IMR-90 (cell line): ENCODE measurements at regions not wholly inside any gene's neighbourhood (a gene's known extent, or its start where the extent isn't known, plus 50 kb on each side); places are given as distances from the start of the nearest gene placed in this dataset.
"Not testable (repeated sequence)": the region's sequence is repeated elsewhere in the genome, so short reads cannot be mapped to it uniquely, and the experiment has no call there.

Experiments
- ATAC-seq: fragments of 200-7000 bp; cut with Tn5 transposase; 2 replicates; pipeline ENCODE4 v1.9.1; 2020; ENCODE audit warnings: low read depth, mild to moderate bottlenecking, moderate library complexity
- BruUV-seq: library from RNA; stranded (reverse); fragments of 400-500 nt; replicated peaks from 2 replicates; lab custom pipeline; 2021; lab: Mats Ljungman, UMichigan
- CTCF ChIA-PET: fragments of 300-600 bp; formaldehyde crosslinking; extraction: SDS; loops from one replicate; lab custom pipeline; 2021; ENCODE audit warnings: antibody characterized with exemption; lab: Yijun Ruan, JAX
- POLR2A ChIA-PET: fragments of 300-600 bp; sonication (Branson Sonifier 250); formaldehyde crosslinking; loops from one replicate; lab custom pipeline; 2022; ENCODE audit warnings: antibody characterized with exemption; ENCODE audit not compliant: unreplicated experiment; lab: Charles Lee
- DNase-seq: peaks from one replicate; pipeline ENCODE4 v3.0.0; 2013
- H2AFZ ChIP-seq: replicated peaks from 2 replicates; pipeline ENCODE3; 2013; ENCODE audit warnings: low read length, mild to moderate bottlenecking; ENCODE audit not compliant: poor library complexity
- H2AK5ac ChIP-seq: 2 replicates; pipeline ENCODE4 v1.6.1; 2013; ENCODE audit warnings: low read depth, low read length, inconsistent platforms
- H2AK9ac ChIP-seq: replicated peaks from 2 replicates; pipeline ENCODE3; 2013; ENCODE audit warnings: mild to moderate bottlenecking, low read depth, low read length, moderate library complexity; ENCODE audit not compliant: poor library complexity
- H2BK120ac ChIP-seq: 2 replicates; pipeline ENCODE4 v1.6.1; 2013; ENCODE audit warnings: low read depth, low read length, inconsistent platforms
- H2BK15ac ChIP-seq: 3 replicates; pipeline ENCODE4 v1.6.1; 2013; ENCODE audit warnings: low read depth, low read length, inconsistent platforms
- H2BK20ac ChIP-seq: 2 replicates; pipeline ENCODE4 v1.6.1; 2013; ENCODE audit warnings: low read depth, mild to moderate bottlenecking, inconsistent platforms, low read length, moderate library complexity
- H2BK5ac ChIP-seq: 2 replicates; pipeline ENCODE4 v1.6.1; 2013; ENCODE audit warnings: mild to moderate bottlenecking, low read depth, low read length, inconsistent platforms; ENCODE audit not compliant: poor library complexity, severe bottlenecking
- H3K14ac ChIP-seq: replicated peaks from 2 replicates; pipeline ENCODE4 v1.6.1; 2013; ENCODE audit warnings: low read depth, low read length, inconsistent platforms
- H3K18ac ChIP-seq: 2 replicates; pipeline ENCODE4 v1.6.1; 2013; ENCODE audit warnings: low read depth, low read length, control low read depth
- H3K23ac ChIP-seq: 2 replicates; pipeline ENCODE4 v1.6.1; 2013; ENCODE audit warnings: low read depth, low read length, inconsistent platforms
- H3K27ac ChIP-seq: 2 replicates; pipeline ENCODE4 v1.5.1; 2013; ENCODE audit warnings: mild to moderate bottlenecking, control low read depth, low read length; ENCODE audit not compliant: insufficient read depth
- H3K27me3 ChIP-seq: 2 replicates; pipeline ENCODE4 v1.6.1; 2013; ENCODE audit warnings: low read length; ENCODE audit not compliant: control insufficient read depth, insufficient read depth
- H3K36me3 ChIP-seq: 2 replicates; pipeline ENCODE4 v1.6.1; 2013; ENCODE audit warnings: low read length, mixed read lengths; ENCODE audit not compliant: control insufficient read depth, insufficient read depth
- H3K4ac ChIP-seq: 2 replicates; pipeline ENCODE4 v1.6.1; 2013; ENCODE audit warnings: low read depth, low read length, inconsistent platforms
- H3K4me1 ChIP-seq: 2 replicates; pipeline ENCODE4 v1.6.1; 2013; ENCODE audit warnings: low read length, mixed read lengths; ENCODE audit not compliant: control insufficient read depth, insufficient read depth
- H3K4me2 ChIP-seq: 2 replicates; pipeline ENCODE4 v1.6.1; 2013; ENCODE audit warnings: low read depth, mild to moderate bottlenecking, control low read depth, low read length, moderate library complexity
- H3K4me3 ChIP-seq: 2 replicates; pipeline ENCODE4 v1.5.1; 2013; ENCODE audit warnings: low read depth, mild to moderate bottlenecking, control low read depth, low read length, moderate library complexity; ENCODE audit not compliant: insufficient read depth
- H3K56ac ChIP-seq: 2 replicates; pipeline ENCODE4 v1.6.1; 2013; ENCODE audit warnings: low read length, inconsistent platforms; ENCODE audit not compliant: insufficient read depth; ENCODE audit errors: extremely low read depth
- H3K79me1 ChIP-seq, 2 experiments: 2 replicates each; pipeline ENCODE4 v1.6.1; 2013; ENCODE audit warnings: low read length in 2 of 2, inconsistent platforms in 1 of 2, low read depth in 1 of 2
- H3K9ac ChIP-seq: 2 replicates; pipeline ENCODE4 v1.6.1; 2013; ENCODE audit warnings: low read depth, low read length, control low read depth
- H3K9me1 ChIP-seq: 2 replicates; pipeline ENCODE4 v1.6.1; 2013; ENCODE audit warnings: low read length, inconsistent platforms; ENCODE audit not compliant: insufficient read depth
- H3K9me3 ChIP-seq: 2 replicates; pipeline ENCODE4 v1.6.1; 2013; ENCODE audit warnings: low read length; ENCODE audit not compliant: control insufficient read depth, insufficient read depth
- H4K20me1 ChIP-seq: 2 replicates; pipeline ENCODE4 v1.6.1; 2013; ENCODE audit warnings: low read length, inconsistent platforms; ENCODE audit not compliant: insufficient read depth
- H4K5ac ChIP-seq: 2 replicates; pipeline ENCODE4 v1.6.1; 2013; ENCODE audit warnings: mild to moderate bottlenecking, low read depth, low read length, control low read depth
- H4K8ac ChIP-seq, 2 experiments: 2 replicates each; pipeline ENCODE4 v1.6.1; 2013; ENCODE audit warnings: low read depth in 2 of 2, low read length in 2 of 2, control low read depth in 1 of 2, inconsistent platforms in 1 of 2
- H4K91ac ChIP-seq: 2 replicates; pipeline ENCODE4 v1.6.1; 2013; ENCODE audit warnings: low read depth, low read length, inconsistent platforms; ENCODE audit not compliant: insufficient read depth
- WGBS, 2 experiments: methylation state at CpG; one replicate each; pipeline versions ENCODE4 v1.1.5 to v1.1.7; 2013; ENCODE audit warnings: missing lambda C conversion rate in 2 of 2; ENCODE audit not compliant: insufficient read length in 1 of 2; ENCODE audit errors: extremely low coverage in 2 of 2; 5-methylcytosine and 5-hydroxymethylcytosine counted together
- dilution Hi-C: fragments of 300-500 bp; cut with HindIII; formaldehyde crosslinking; loops from one replicate; pipeline ENCODE4 v1.14.3; 2018; ENCODE audit warnings: low sequenced_read_pairs; ENCODE audit not compliant: unreplicated experiment
- in situ Hi-C: fragments of 300-500 bp; cut with MboI; formaldehyde crosslinking; loops from 3 replicates; pipeline ENCODE4 v1.14.3; 2019; ENCODE audit warnings: low sequenced_read_pairs, inconsistent platforms, mixed read lengths
- intact Hi-C: fragments of 100-400 bp; cut with micrococcal nuclease; formaldehyde crosslinking; loops from 2 replicates; pipeline ENCODE4 v1.10.0; 2022

DNA sequence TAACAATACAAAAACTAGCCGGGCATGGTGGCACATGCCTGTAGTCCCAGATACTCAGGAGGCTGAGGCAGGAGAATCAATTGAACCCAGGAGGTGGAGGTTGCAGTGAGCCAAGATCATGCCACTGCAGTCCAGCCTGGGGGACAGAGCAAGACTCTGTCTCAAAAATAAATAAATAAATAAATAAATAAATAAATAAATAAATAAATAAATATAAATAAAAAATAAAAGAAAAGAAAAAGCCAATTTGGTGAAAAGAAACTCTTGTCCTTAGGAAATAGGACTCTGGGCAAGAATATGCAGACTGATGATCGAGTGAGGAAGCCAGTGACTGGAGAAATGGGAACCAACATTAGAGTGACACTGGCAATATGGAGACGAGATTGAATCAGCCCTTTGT is 171.9 kb upstream of the DCC start:
- H2BK15ac ChIP-seq, H3K56ac ChIP-seq, H2AK5ac ChIP-seq, H3K36me3 ChIP-seq, H4K8ac ChIP-seq, H4K20me1 ChIP-seq, in situ Hi-C loops, H3K9me1 ChIP-seq, POLR2A ChIA-PET, H3K18ac ChIP-seq, dilution Hi-C loops, H4K5ac ChIP-seq, H3K4me3 ChIP-seq, H2BK5ac ChIP-seq, H3K9ac ChIP-seq, H3K4me2 ChIP-seq, H3K4ac ChIP-seq, ATAC-seq, CTCF ChIA-PET, H3K9me3 ChIP-seq, H2BK20ac ChIP-seq, DNase-seq, H3K79me1 ChIP-seq, intact Hi-C loops, H3K4me1 ChIP-seq, H2BK120ac ChIP-seq, BruUV-seq, H2AFZ ChIP-seq, H3K14ac ChIP-seq, H3K27me3 ChIP-seq, H2AK9ac ChIP-seq, H4K91ac ChIP-seq, H3K27ac ChIP-seq, H3K23ac ChIP-seq: not testable (repeated sequence)
- no CpG with 5 or more reads among the region's 3 CpGs for WGBS, 2 experiments
